ENCODE measurements at regions not wholly inside any gene's neighbourhood (a gene's known extent, or its start where the extent isn't known, plus 50 kb on each side); places are given as distances from the start of the nearest gene placed in this dataset.

- Histone ChIP-seq H3K79me2 (ENCODE audit: insufficient read depth, low read depth, low read length) (no peaks in the 10 kb centered on the region), H3K4me2 (ENCODE audit: low read length) (no peak overlapping the region), H3K36me3 (ENCODE audit: insufficient read depth, low read length) (no peaks in the 10 kb centered on the region), H3K27ac (ENCODE audit: low read depth, low read length, poor library complexity, severe bottlenecking) (no peak overlapping the region), H3K4me3 (ENCODE audit: low read depth, low read length, poor library complexity, severe bottlenecking) (no peak overlapping the region), H3K9me3 (ENCODE audit: low read length) (no peaks in the 10 kb centered on the region), H3K4me1 (ENCODE audit: insufficient read depth, low read length, poor library complexity, severe bottlenecking) (no peaks in the 10 kb centered on the region), H4K20me1 (ENCODE audit: insufficient read depth, low read length) (no peaks in the 10 kb centered on the region), H3K9me2 (ENCODE audit: insufficient read depth, low read length) (no peaks in the 10 kb centered on the region), H2AFZ (ENCODE audit: low read length) (no peak overlapping the region)
- DNase-seq (ENCODE audit: low spot score) = no peak
- ChIA-PET CTCF (ENCODE audit: unreplicated experiment) (interaction anchor here (0.7 kb wide), 1 partner anchor 10 kb away, joined by 4 read pairs; no protein-coding TSS in a partner anchor), POLR2A (interaction anchor here (0.7 to 0.9 kb wide), 3 partner anchors 11 to 49 kb away, joined by 3 to 10 read pairs (median 4); no protein-coding TSS in a partner anchor)
- TF ChIP-seq EZH2phosphoT487 (IDR thresholded peaks at IDR 0.05; ENCODE audit: borderline replicate concordance, low read depth, low read length) = no peak
- TF ChIP-seq CTCF (conservative IDR thresholded peaks at IDR 0.05; ENCODE audit: low read length) = no peak
- BruUV-seq (replicated peaks) = no TSS peak
- intact Hi-C loops (cut with micrococcal nuclease; ENCODE audit: unreplicated experiment) = no loop called here
These were observed 165.0 kb upstream of the ZNF462 start for GRCh38 chr9:106697750-106698502.

GRCh38 chr9:106700676-106701075 lies 162.3 kb upstream of the ZNF462 start:
- POLR2A ChIA-PET = no interaction called here
- Histone ChIP-seq H3K79me2 (ENCODE audit: insufficient read depth, low read depth, low read length) (no peaks in the 10 kb centered on the region), H3K4me2 (ENCODE audit: low read length) (no peak overlapping the region), H3K36me3 (ENCODE audit: insufficient read depth, low read length) (no peaks in the 10 kb centered on the region), H4K20me1 (ENCODE audit: insufficient read depth, low read length) (no peaks in the 10 kb centered on the region), H2AFZ (ENCODE audit: low read length) (no peak overlapping the region), H3K9me2 (ENCODE audit: insufficient read depth, low read length) (no peaks in the 10 kb centered on the region), H3K27ac (ENCODE audit: low read depth, low read length, poor library complexity, severe bottlenecking) (no peak overlapping the region), H3K4me3 (ENCODE audit: low read depth, low read length, poor library complexity, severe bottlenecking) (no peak overlapping the region), H3K4me1 (ENCODE audit: insufficient read depth, low read length, poor library complexity, severe bottlenecking) (no peaks in the 10 kb centered on the region), H3K9me3 (ENCODE audit: low read length) (no peaks in the 10 kb centered on the region)
- DNase-seq (ENCODE audit: low spot score) = no peak
- intact Hi-C loops (cut with micrococcal nuclease; ENCODE audit: unreplicated experiment) = no loop called here
- no TSS peak for BruUV-seq (replicated peaks)
- CTCF ChIA-PET (ENCODE audit: unreplicated experiment) = no interaction called here
- TF ChIP-seq CTCF (conservative IDR thresholded peaks at IDR 0.05; ENCODE audit: low read length) (no peak), EZH2phosphoT487 (IDR thresholded peaks at IDR 0.05; ENCODE audit: borderline replicate concordance, low read depth, low read length) (no peak)

GRCh38 chr9:106701611-106702010 lies 161.4 kb upstream of the ZNF462 start:
- no peak for DNase-seq (ENCODE audit: low spot score)
- Histone ChIP-seq H3K4me1 (ENCODE audit: insufficient read depth, low read length, poor library complexity, severe bottlenecking) (no peaks in the 10 kb centered on the region), H2AFZ (ENCODE audit: low read length) (no peak overlapping the region), H3K79me2 (ENCODE audit: insufficient read depth, low read depth, low read length) (no peaks in the 10 kb centered on the region), H3K4me2 (ENCODE audit: low read length) (no peak overlapping the region), H3K9me3 (ENCODE audit: low read length) (no peaks in the 10 kb centered on the region), H4K20me1 (ENCODE audit: insufficient read depth, low read length) (no peaks in the 10 kb centered on the region), H3K9me2 (ENCODE audit: insufficient read depth, low read length) (no peaks in the 10 kb centered on the region), H3K27ac (ENCODE audit: low read depth, low read length, poor library complexity, severe bottlenecking) (no peak overlapping the region), H3K4me3 (ENCODE audit: low read depth, low read length, poor library complexity, severe bottlenecking) (no peak overlapping the region), H3K36me3 (ENCODE audit: insufficient read depth, low read length) (no peaks in the 10 kb centered on the region)
- intact Hi-C loops (cut with micrococcal nuclease; ENCODE audit: unreplicated experiment) = no loop called here
- ChIA-PET CTCF (ENCODE audit: unreplicated experiment) (no interaction called here), POLR2A (no interaction called here)
- no TSS peak for BruUV-seq (replicated peaks)
- no peak for TF ChIP-seq EZH2phosphoT487 (IDR thresholded peaks at IDR 0.05; ENCODE audit: borderline replicate concordance, low read depth, low read length)
- no peak for TF ChIP-seq CTCF (conservative IDR thresholded peaks at IDR 0.05; ENCODE audit: low read length)
